SU-DHL-6 (cell line): ENCODE measurements at regions not wholly inside any gene's neighbourhood (a gene's known extent, or its start where the extent isn't known, plus 50 kb on each side); places are given as distances from the start of the nearest gene placed in this dataset.

ENCODE experiments used
- EZH2phosphoT487 ChIP-seq: fragments of 200-600 bp; sonication (generic), shearing (Covaris generic); conservative IDR thresholded peaks from 2 replicates; pipeline ENCODE4 v1.6.1; 2018; ENCODE audit warnings: mild to moderate bottlenecking, antibody characterized with exemption, low read length, moderate library complexity, mixed read lengths
- TF ChIP-seq, protein P1 (sequence below): fragments of 200-600 bp; sonication (generic); IDR thresholded peaks from one replicate; pipeline ENCODE4 v1.5.1; 2017; ENCODE audit warnings: antibody characterized with exemption, mild to moderate bottlenecking, low read length, moderate library complexity; ENCODE audit not compliant: insufficient read depth, poor library complexity, severe bottlenecking

DNA sequence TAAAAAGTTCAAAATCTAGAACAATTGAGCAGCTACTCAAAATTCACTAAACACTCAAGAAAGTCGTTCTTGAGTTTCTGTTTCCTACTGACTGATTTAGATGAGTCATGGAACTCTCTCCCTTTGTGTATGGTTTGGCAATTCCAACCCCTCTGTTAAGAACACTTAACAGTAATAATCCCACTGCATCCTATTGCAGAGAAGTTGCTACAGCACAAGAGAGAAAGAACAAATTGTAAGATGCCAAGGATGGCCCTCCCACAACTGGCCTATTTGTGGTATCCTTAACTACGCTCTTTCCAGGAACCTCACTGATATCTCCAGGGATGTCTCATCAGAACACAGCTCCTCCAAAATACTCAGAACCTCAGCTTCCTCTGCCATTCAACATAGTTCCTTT lies 701.8 kb upstream of the TENM3 start:
- TF ChIP-seq, protein P1, sequence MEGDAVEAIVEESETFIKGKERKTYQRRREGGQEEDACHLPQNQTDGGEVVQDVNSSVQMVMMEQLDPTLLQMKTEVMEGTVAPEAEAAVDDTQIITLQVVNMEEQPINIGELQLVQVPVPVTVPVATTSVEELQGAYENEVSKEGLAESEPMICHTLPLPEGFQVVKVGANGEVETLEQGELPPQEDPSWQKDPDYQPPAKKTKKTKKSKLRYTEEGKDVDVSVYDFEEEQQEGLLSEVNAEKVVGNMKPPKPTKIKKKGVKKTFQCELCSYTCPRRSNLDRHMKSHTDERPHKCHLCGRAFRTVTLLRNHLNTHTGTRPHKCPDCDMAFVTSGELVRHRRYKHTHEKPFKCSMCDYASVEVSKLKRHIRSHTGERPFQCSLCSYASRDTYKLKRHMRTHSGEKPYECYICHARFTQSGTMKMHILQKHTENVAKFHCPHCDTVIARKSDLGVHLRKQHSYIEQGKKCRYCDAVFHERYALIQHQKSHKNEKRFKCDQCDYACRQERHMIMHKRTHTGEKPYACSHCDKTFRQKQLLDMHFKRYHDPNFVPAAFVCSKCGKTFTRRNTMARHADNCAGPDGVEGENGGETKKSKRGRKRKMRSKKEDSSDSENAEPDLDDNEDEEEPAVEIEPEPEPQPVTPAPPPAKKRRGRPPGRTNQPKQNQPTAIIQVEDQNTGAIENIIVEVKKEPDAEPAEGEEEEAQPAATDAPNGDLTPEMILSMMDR = no peak
- TF ChIP-seq EZH2phosphoT487 = no peak
